ENCODE measurements at regions not wholly inside any gene's neighbourhood (a gene's known extent, or its start where the extent isn't known, plus 50 kb on each side); places are given as distances from the start of the nearest gene placed in this dataset.

DNA sequence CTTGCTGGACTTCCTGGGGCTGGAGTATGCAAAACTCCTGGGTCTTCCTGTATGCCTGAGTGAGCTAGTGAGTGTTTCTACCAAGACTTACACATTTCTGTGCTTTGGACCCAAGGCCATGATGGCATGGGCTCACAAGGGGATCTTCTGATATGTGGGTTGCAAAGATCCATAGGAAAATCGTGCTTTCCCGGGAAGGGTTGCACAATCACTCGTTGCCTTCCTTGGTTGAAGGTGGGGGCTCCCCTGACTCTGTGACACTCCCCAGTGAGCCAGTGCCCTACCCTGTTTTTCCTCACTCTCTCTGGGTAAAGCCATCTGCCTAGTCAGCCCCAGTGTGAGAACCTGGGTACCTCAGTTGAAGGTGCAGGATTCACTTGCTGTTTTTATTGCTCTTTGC lies 114.0 kb upstream of the CCDC179 start:
- TF ChIP-seq CTCF (IDR thresholded peaks at IDR 0.05), result no peak
- TF ChIP-seq POLR2A (IDR thresholded peaks at IDR 0.05), result no peak
